CD8-positive, alpha-beta memory T cell (primary cell): ENCODE measurements at regions not wholly inside any gene's neighbourhood (a gene's known extent, or its start where the extent isn't known, plus 50 kb on each side); places are given as distances from the start of the nearest gene placed in this dataset.

Experiments used
- CTCF ChIA-PET: fragments of 350-600 bp; sonication (Branson Sonifier 250); formaldehyde crosslinking; loops from one replicate; lab custom pipeline; 2021; ENCODE audit warnings: antibody characterized with exemption; lab: Charles Lee
- POLR2A ChIA-PET: fragments of 350-600 bp; sonication (Branson Sonifier 250); formaldehyde crosslinking; loops from one replicate; lab custom pipeline; 2021; ENCODE audit warnings: antibody characterized with exemption; lab: Charles Lee
- DNase-seq, 5 donors: peaks; one replicate each; pipeline versions ENCODE4 v3.0.0 to v3.0.0-alpha.2; 2020 to 2022; ENCODE audit warnings: mixed read lengths in 1 of 5
- H3K27ac ChIP-seq: one replicate; pipeline ENCODE4 v1.7.0; 2013; ENCODE audit warnings: low read depth, mild to moderate bottlenecking, low read length, moderate library complexity
- H3K27me3 ChIP-seq: 2 replicates; pipeline ENCODE4 v1.7.0; 2013; ENCODE audit warnings: low read length, mild to moderate bottlenecking; ENCODE audit not compliant: insufficient read depth, poor library complexity, severe bottlenecking
- H3K36me3 ChIP-seq: 2 replicates; pipeline ENCODE4 v1.7.0; 2013; ENCODE audit warnings: mild to moderate bottlenecking, low read length, moderate library complexity; ENCODE audit not compliant: insufficient read depth
- H3K4me1 ChIP-seq: 2 replicates; pipeline ENCODE4 v1.7.0; 2013; ENCODE audit warnings: mild to moderate bottlenecking, low read length, moderate library complexity; ENCODE audit not compliant: insufficient read depth
- H3K4me3 ChIP-seq: 2 replicates; pipeline ENCODE4 v1.7.0; 2013; ENCODE audit warnings: mild to moderate bottlenecking, low read length
- H3K9me3 ChIP-seq: 2 replicates; pipeline ENCODE4 v1.7.0; 2013; ENCODE audit warnings: mild to moderate bottlenecking, low read length
- H3K27ac Mint-ChIP-seq, 8 donors: one replicate each; pipeline ENCODE4 v1.8.0; 2020 to 2021; ENCODE audit warnings: mixed read lengths in 8 of 8, mild to moderate bottlenecking in 6 of 8, inconsistent platforms in 3 of 8, moderate library complexity in 3 of 8
- H3K27me3 Mint-ChIP-seq, 2 donors: one replicate each; pipeline ENCODE4 v1.8.0; 2020 to 2021; ENCODE audit warnings: mixed read lengths in 2 of 2, mild to moderate bottlenecking in 1 of 2, moderate library complexity in 1 of 2
- H3K36me3 Mint-ChIP-seq, 3 donors: one replicate each; pipeline ENCODE4 v1.8.0; 2020 to 2021; ENCODE audit warnings: mixed read lengths in 3 of 3, inconsistent platforms in 1 of 3, mild to moderate bottlenecking in 1 of 3
- H3K4me1 Mint-ChIP-seq, 3 donors: one replicate each; pipeline ENCODE4 v1.8.0; 2020 to 2021; ENCODE audit warnings: mixed read lengths in 3 of 3, inconsistent platforms in 1 of 3, mild to moderate bottlenecking in 1 of 3
- H3K4me3 Mint-ChIP-seq, 7 donors: one replicate each; pipeline ENCODE4 v1.8.0; 2020 to 2021; ENCODE audit warnings: mixed read lengths in 7 of 7, mild to moderate bottlenecking in 6 of 7, moderate library complexity in 4 of 7, inconsistent platforms in 2 of 7
- H3K9me3 Mint-ChIP-seq, 5 donors: one replicate each; pipeline ENCODE4 v1.8.0; 2020 to 2022; ENCODE audit warnings: mixed read lengths in 5 of 5, mild to moderate bottlenecking in 3 of 5, moderate library complexity in 2 of 5, inconsistent platforms in 1 of 5

DNA sequence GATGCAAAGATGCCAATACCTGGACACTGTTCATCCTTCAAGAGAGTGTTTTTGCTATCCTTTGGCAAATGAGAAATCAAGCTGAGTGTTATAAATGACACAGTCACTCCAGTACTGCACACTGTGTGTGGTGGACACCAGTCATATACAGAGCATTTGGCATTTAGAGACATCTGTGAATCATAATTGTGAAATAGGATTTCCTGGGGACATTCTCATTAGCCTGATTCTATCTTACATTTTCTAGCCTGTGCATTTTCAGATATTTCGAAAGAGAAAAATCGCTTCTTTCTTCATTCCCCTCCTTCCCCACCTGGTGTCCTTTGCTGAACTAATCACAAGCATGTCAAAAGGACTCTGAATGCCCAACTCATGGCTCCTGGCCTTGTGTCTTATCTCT lies 781.0 kb upstream of the ARGLU1 start:
- Mint-ChIP-seq H3K4me3 (no peak overlapping the region), H3K27ac (no peak overlapping the region), H3K27me3 (peaks cover 0 to 3% of the 10 kb centered on the region in 2 donors), H3K36me3 (no peaks in the 10 kb centered on the region), H3K4me1 (no peaks in the 10 kb centered on the region), H3K9me3 (peaks cover 3 to 12% (median 8%) of the 10 kb centered on the region in 5 donors)
- Histone ChIP-seq H3K27ac (no peak overlapping the region), H3K27me3 (no peaks in the 10 kb centered on the region), H3K4me3 (no peak overlapping the region), H3K4me1 (no peaks in the 10 kb centered on the region), H3K9me3 (no peaks in the 10 kb centered on the region), H3K36me3 (no peaks in the 10 kb centered on the region)
- POLR2A ChIA-PET = no interaction called here
- DNase-seq = no peak
- CTCF ChIA-PET = no interaction called here

DNA sequence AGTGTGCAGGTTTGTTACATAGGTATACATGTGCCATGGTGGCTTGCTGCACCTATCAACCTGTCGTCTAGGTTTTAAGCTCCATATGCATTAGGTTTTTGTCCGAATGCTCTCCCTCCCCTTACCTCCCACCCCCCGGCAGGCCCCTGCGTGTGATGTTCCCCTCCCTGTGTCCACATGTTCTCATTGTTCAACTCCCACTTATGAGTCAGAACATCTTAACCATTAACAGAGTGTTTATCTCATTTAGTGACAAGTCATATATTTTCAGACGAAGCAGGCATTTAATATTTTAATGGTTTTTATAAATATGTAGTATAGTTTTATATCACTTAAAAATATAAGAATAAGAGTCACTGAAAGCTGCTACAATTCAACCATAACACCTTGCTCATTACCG lies 780.5 kb upstream of the ARGLU1 start:
- H3K36me3 ChIP-seq = no peaks in the 10 kb centered on the region
- H3K27ac Mint-ChIP-seq = no peak overlapping the region
- no peaks in the 10 kb centered on the region for H3K4me1 ChIP-seq
- H3K4me1 Mint-ChIP-seq = no peaks in the 10 kb centered on the region
- POLR2A ChIA-PET = no interaction called here
- no peaks in the 10 kb centered on the region for H3K27me3 ChIP-seq
- H3K9me3 ChIP-seq = no peaks in the 10 kb centered on the region
- no peak for DNase-seq
- peaks cover 4 to 13% (median 8%) of the 10 kb centered on the region in 5 donors for H3K9me3 Mint-ChIP-seq
- H3K4me3 ChIP-seq = no peak overlapping the region
- H3K36me3 Mint-ChIP-seq = no peaks in the 10 kb centered on the region
- no peak overlapping the region for H3K27ac ChIP-seq
- H3K27me3 Mint-ChIP-seq = peaks cover 0 to 3% of the 10 kb centered on the region in 2 donors
- no peak overlapping the region for H3K4me3 Mint-ChIP-seq
- CTCF ChIA-PET = no interaction called here

DNA sequence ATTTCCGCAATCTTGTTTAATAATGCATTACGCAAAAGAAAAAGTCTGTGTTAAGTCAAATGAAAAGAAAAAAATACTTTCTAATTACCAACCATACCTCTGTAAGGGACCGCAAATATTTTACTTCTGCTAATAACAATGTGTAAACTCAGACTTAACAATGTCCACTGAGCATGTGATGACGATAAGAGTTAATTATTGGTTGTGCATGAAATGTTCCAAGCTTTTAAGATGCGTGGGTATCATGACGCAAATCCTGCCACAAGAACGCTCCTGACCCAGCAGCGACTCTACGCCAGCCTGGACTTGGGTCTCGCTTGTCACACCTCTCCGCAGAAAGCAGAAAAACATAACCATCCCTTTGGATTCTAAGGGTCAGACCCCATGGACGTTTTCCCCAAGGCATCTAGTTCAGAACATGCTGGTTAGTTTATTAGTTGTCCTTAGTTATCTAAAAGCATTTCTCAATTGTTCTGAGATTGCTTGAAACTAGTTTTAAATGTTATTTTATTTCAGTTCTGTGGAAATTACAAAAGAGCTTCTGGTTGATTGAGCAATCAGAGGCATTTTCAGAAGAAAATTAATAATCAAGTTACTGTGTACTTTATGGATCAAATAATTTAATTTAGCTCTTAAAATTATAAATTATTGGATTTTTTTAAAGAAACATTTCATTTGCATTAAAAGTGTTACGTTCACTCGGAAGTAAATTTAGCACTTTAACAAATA lies 779.9 kb upstream of the ARGLU1 start:
- no peak overlapping the region for H3K4me3 Mint-ChIP-seq
- Histone ChIP-seq H3K9me3 (no peaks in the 10 kb centered on the region), H3K4me1 (no peaks in the 10 kb centered on the region), H3K27me3 (no peaks in the 10 kb centered on the region), H3K27ac (no peak overlapping the region), H3K4me3 (no peak overlapping the region), H3K36me3 (no peaks in the 10 kb centered on the region)
- ChIA-PET POLR2A (no interaction called here), CTCF (no interaction called here)
- H3K27me3 Mint-ChIP-seq = peaks cover 0 to 3% of the 10 kb centered on the region in 2 donors
- H3K9me3 Mint-ChIP-seq = peaks cover 4 to 16% (median 8%) of the 10 kb centered on the region in 5 donors
- H3K4me1 Mint-ChIP-seq = no peaks in the 10 kb centered on the region
- no peak overlapping the region for H3K27ac Mint-ChIP-seq
- H3K36me3 Mint-ChIP-seq = no peaks in the 10 kb centered on the region
- DNase-seq = no peak

DNA sequence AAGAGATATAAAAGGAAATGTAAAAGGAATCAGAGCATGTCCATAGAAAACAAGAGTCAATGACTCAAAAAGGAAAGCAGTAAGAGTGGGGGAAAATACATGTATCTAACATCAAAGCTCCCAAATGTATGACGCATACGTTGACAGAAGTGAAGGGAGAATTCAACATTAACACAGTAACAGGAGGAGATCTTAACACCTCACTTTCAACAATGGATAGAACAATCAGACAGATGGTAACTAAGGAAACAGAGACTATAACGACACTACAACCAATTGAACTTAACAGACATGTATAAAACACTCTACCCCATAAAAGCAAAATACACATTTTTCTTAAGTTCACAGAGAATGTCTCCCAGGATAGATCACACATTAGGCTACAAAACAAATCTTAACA lies 774.8 kb upstream of the ARGLU1 start:
- ChIA-PET CTCF (no interaction called here), POLR2A (no interaction called here)
- Mint-ChIP-seq H3K4me3 (no peak overlapping the region), H3K36me3 (no peaks in the 10 kb centered on the region), H3K9me3 (peaks cover 3 to 19% (median 4%) of the 10 kb centered on the region in 5 donors), H3K27me3 (no peaks in the 10 kb centered on the region), H3K27ac (no peak overlapping the region), H3K4me1 (no peaks in the 10 kb centered on the region)
- Histone ChIP-seq H3K4me3 (no peak overlapping the region), H3K4me1 (no peaks in the 10 kb centered on the region), H3K36me3 (no peaks in the 10 kb centered on the region), H3K27me3 (no peaks in the 10 kb centered on the region), H3K9me3 (no peaks in the 10 kb centered on the region), H3K27ac (no peak overlapping the region)
- no peak for DNase-seq

GRCh38 chr13:107339209-107339608 lies 771.3 kb upstream of the ARGLU1 start:
- Histone ChIP-seq H3K4me3 (no peak overlapping the region), H3K27ac (no peak overlapping the region), H3K36me3 (no peaks in the 10 kb centered on the region), H3K4me1 (no peaks in the 10 kb centered on the region), H3K27me3 (no peaks in the 10 kb centered on the region), H3K9me3 (no peaks in the 10 kb centered on the region)
- Mint-ChIP-seq H3K9me3 (peaks cover 2 to 17% (median 4%) of the 10 kb centered on the region in 5 donors), H3K4me3 (no peak overlapping the region), H3K4me1 (no peaks in the 10 kb centered on the region), H3K36me3 (no peaks in the 10 kb centered on the region), H3K27me3 (no peaks in the 10 kb centered on the region), H3K27ac (no peak overlapping the region)
- CTCF ChIA-PET = no interaction called here
- no peak for DNase-seq
- POLR2A ChIA-PET = no interaction called here

DNA sequence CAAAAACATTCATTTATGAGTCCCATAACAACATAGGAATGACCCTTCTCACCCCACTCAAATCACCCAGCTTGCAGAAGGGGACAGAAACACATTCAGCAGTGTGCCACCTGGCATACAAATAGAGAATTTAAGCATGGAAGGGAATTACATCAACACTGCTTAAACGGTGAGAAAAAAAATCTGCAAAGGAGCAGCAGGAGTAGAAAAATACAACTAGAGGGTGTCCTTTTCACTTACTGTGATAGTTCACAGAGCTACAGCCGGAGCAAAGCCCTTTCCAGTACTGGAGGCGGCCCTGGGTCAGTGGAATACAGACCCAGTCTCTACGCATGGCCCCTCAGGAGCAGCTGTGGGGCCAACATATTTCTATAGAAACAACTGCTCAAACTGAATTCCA lies 764.3 kb upstream of the ARGLU1 start:
- H3K27ac Mint-ChIP-seq = no peak overlapping the region
- no peaks in the 10 kb centered on the region for H3K27me3 Mint-ChIP-seq
- H3K36me3 ChIP-seq = no peaks in the 10 kb centered on the region
- no peaks in the 10 kb centered on the region for H3K27me3 ChIP-seq
- no peak overlapping the region for H3K4me3 ChIP-seq
- H3K36me3 Mint-ChIP-seq = no peaks in the 10 kb centered on the region
- no peaks in the 10 kb centered on the region for H3K4me1 Mint-ChIP-seq
- DNase-seq = no peak
- no peak overlapping the region for H3K27ac ChIP-seq
- no peaks in the 10 kb centered on the region for H3K9me3 ChIP-seq
- H3K9me3 Mint-ChIP-seq = peaks cover 0 to 9% (median 8%) of the 10 kb centered on the region in 5 donors
- ChIA-PET POLR2A (no interaction called here), CTCF (no interaction called here)
- H3K4me1 ChIP-seq = no peaks in the 10 kb centered on the region
- no peak overlapping the region for H3K4me3 Mint-ChIP-seq

- Histone ChIP-seq H3K27me3 (no peaks in the 10 kb centered on the region), H3K4me3 (no peak overlapping the region), H3K27ac (no peak overlapping the region), H3K9me3 (no peaks in the 10 kb centered on the region), H3K4me1 (no peaks in the 10 kb centered on the region), H3K36me3 (no peaks in the 10 kb centered on the region)
- no peak for DNase-seq
- no peak overlapping the region for H3K27ac Mint-ChIP-seq
- ChIA-PET POLR2A (no interaction called here), CTCF (no interaction called here)
- H3K9me3 Mint-ChIP-seq = peaks cover 0 to 9% (median 8%) of the 10 kb centered on the region in 5 donors
- no peak overlapping the region for H3K4me3 Mint-ChIP-seq
- H3K36me3 Mint-ChIP-seq = no peaks in the 10 kb centered on the region
- no peaks in the 10 kb centered on the region for H3K27me3 Mint-ChIP-seq
- H3K4me1 Mint-ChIP-seq = no peaks in the 10 kb centered on the region
Measured at GRCh38 chr13:107331359-107331758, 763.4 kb upstream of the ARGLU1 start.

DNA sequence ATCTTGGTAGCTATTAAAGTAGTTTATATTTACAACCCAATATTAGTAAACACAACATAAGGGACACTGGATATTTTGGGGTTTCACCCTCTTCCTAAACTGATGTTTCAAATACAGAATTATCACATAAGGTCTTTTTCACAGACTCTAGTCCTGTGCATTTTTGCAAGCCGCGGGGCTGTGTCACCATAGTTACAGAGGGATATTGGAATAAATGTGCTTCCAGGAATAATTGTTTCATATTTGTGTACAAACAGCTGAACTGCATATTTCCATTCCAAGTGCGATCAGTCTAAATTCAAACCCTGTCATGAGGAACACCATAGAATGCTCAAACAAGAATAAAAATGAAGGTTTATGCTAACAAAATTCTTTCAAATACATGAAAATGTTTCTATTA lies 762.5 kb upstream of the ARGLU1 start:
- Mint-ChIP-seq H3K36me3 (no peaks in the 10 kb centered on the region), H3K27me3 (no peaks in the 10 kb centered on the region), H3K4me3 (no peak overlapping the region), H3K4me1 (no peaks in the 10 kb centered on the region), H3K9me3 (peaks cover 0 to 9% (median 8%) of the 10 kb centered on the region in 5 donors), H3K27ac (no peak overlapping the region)
- H3K9me3 ChIP-seq = no peaks in the 10 kb centered on the region
- no peaks in the 10 kb centered on the region for H3K27me3 ChIP-seq
- H3K27ac ChIP-seq = no peak overlapping the region
- ChIA-PET POLR2A (no interaction called here), CTCF (no interaction called here)
- no peaks in the 10 kb centered on the region for H3K4me1 ChIP-seq
- DNase-seq = no peak
- H3K4me3 ChIP-seq = no peak overlapping the region
- H3K36me3 ChIP-seq = no peaks in the 10 kb centered on the region
